ENCODE measurements at regions not wholly inside any gene's neighbourhood (a gene's known extent, or its start where the extent isn't known, plus 50 kb on each side); places are given as distances from the start of the nearest gene placed in this dataset.

DNA sequence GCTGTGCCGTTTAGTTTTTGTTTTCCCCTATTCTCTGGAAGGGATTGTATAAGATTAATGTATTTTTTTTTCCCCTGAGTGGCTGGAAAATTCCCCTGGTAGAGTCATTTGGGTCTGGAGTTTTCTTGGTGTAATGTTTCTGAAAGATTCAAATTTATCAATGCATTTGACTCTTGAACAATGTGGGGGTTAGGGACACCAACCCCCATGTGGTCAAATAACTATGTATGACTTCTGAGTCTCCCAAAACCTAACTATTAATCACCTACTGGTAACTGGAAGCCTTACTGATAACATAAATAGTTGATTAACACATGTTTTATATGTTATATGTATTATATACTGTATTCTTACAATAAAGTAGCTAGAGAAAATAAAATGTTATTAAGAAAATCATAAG is 220.1 kb upstream of the PDE3A start:
- TF ChIP-seq POLR2A (IDR thresholded peaks at IDR 0.05; ENCODE audit: borderline replicate concordance, extremely low read depth, insufficient read depth, insufficient read length) = no peak
- no peak for TF ChIP-seq YY1 (IDR thresholded peaks at IDR 0.05; ENCODE audit: extremely low read depth, insufficient replicate concordance, low read depth, low read length)
- TF ChIP-seq, protein P1, sequence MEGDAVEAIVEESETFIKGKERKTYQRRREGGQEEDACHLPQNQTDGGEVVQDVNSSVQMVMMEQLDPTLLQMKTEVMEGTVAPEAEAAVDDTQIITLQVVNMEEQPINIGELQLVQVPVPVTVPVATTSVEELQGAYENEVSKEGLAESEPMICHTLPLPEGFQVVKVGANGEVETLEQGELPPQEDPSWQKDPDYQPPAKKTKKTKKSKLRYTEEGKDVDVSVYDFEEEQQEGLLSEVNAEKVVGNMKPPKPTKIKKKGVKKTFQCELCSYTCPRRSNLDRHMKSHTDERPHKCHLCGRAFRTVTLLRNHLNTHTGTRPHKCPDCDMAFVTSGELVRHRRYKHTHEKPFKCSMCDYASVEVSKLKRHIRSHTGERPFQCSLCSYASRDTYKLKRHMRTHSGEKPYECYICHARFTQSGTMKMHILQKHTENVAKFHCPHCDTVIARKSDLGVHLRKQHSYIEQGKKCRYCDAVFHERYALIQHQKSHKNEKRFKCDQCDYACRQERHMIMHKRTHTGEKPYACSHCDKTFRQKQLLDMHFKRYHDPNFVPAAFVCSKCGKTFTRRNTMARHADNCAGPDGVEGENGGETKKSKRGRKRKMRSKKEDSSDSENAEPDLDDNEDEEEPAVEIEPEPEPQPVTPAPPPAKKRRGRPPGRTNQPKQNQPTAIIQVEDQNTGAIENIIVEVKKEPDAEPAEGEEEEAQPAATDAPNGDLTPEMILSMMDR (IDR thresholded peaks at IDR 0.05 in 2 of 3, conservative IDR thresholded peaks at IDR 0.05 in 1 of 3; ENCODE audit: borderline replicate concordance in 1 of 3, insufficient read depth in 1 of 3, low read depth in 2 of 3, low read length in 2 of 3) = no peak
- no peak for TF ChIP-seq EZH2 (IDR thresholded peaks at IDR 0.05)
